Loucy (cell line): ENCODE measurements at regions not wholly inside any gene's neighbourhood (a gene's known extent, or its start where the extent isn't known, plus 50 kb on each side); places are given as distances from the start of the nearest gene placed in this dataset.

Source experiments
- CTCF ChIP-seq: fragments of 200-600 bp; sonication (generic); conservative IDR thresholded peaks from 2 replicates; pipeline ENCODE4 v1.5.1; 2014; ENCODE audit warnings: mild to moderate bottlenecking, antibody characterized with exemption, low read length
- EZH2phosphoT487 ChIP-seq: fragments of 200-600 bp; IDR thresholded peaks from 2 replicates; pipeline ENCODE4 v1.6.1; 2018; ENCODE audit warnings: antibody characterized with exemption, mild to moderate bottlenecking, moderate library complexity, borderline replicate concordance

- TF ChIP-seq CTCF (no peak), EZH2phosphoT487 (no peak)
Observed at GRCh38 chr10:9268176-9268575, 1213.7 kb downstream of the GATA3 start.
